HepG2 (cell line): ENCODE measurements at regions not wholly inside any gene's neighbourhood (a gene's known extent, or its start where the extent isn't known, plus 50 kb on each side); places are given as distances from the start of the nearest gene placed in this dataset.

Experiments
- ATAC-seq: fragments of 200-7000 bp; cut with Tn5 transposase; 3 replicates; pipeline ENCODE4 v1.9.1; 2020; ENCODE audit warnings: mild to moderate bottlenecking, moderate library complexity
- BruUV-seq: library from RNA; stranded (reverse); fragments of 400-500 nt; replicated peaks from 2 replicates; lab custom pipeline; 2021; lab: Mats Ljungman, UMichigan
- CTCF ChIA-PET: fragments of 300-600 bp; formaldehyde crosslinking; extraction: SDS; loops from one replicate; lab custom pipeline; 2021; ENCODE audit warnings: low total read pairs, inconsistent platforms, low intra/inter-chr PET ratio; lab: Yijun Ruan, JAX
- POLR2A ChIA-PET: fragments of 350-600 bp; sonication (Branson Sonifier 250); formaldehyde crosslinking; loops from one replicate; lab custom pipeline; 2020; ENCODE audit warnings: antibody characterized with exemption, inconsistent platforms; lab: Yijun Ruan, JAX
- DNase-seq: peaks from one replicate; pipeline ENCODE4 v3.0.0-alpha.2; 2015; ENCODE audit warnings: low spot score
- FAIRE-seq: peaks from 3 replicates; lab custom pipeline; 2011; peaks lifted over from hg19 to GRCh38; lab: Jason Lieb, UNC
- H2AFZ ChIP-seq: one replicate; pipeline ENCODE4 v1.6.1; 2011; ENCODE audit warnings: low read length, inconsistent platforms
- H3K27ac ChIP-seq: fragments of 300-600 bp; 3 replicates; pipeline ENCODE4 v1.8.0; 2011; ENCODE audit warnings: mixed run types, mild to moderate bottlenecking, mixed read lengths, low read length, inconsistent platforms; ENCODE audit not compliant: insufficient read depth; ENCODE audit errors: extremely low read length
- H3K27me3 ChIP-seq, 2 experiments: fragments of 200-600 bp in 1 of 2; 2 replicates in 1 of 2; 3 replicates in 1 of 2; pipeline versions ENCODE4 v1.6.0 to v1.8.0; 2011; ENCODE audit warnings: low read length in 2 of 2, mild to moderate bottlenecking in 2 of 2, moderate library complexity in 2 of 2, inconsistent platforms in 1 of 2; ENCODE audit not compliant: insufficient read depth in 2 of 2, control insufficient read depth in 1 of 2
- H3K36me3 ChIP-seq, 2 experiments: fragments of 200-600 bp in 1 of 2; replicated peaks in 1 of 2; 2 replicates in 1 of 2; 3 replicates in 1 of 2; pipeline versions ENCODE4 v1.5.1 to v1.8.0; 2011; ENCODE audit warnings: low read length in 2 of 2, inconsistent platforms in 1 of 2; ENCODE audit not compliant: insufficient read depth in 2 of 2, control insufficient read depth in 1 of 2
- H3K4me1 ChIP-seq: 2 replicates; pipeline ENCODE4 v1.5.1; 2012; ENCODE audit warnings: low read length, inconsistent platforms; ENCODE audit not compliant: insufficient read depth
- H3K4me2 ChIP-seq: 2 replicates; pipeline ENCODE4 v1.6.0; 2011; ENCODE audit warnings: low read depth, low read length, inconsistent platforms
- H3K4me3 ChIP-seq, 3 experiments: fragments of 200-600 bp in 1 of 3; sonication (generic), shearing (Covaris generic) in 1 of 3; replicated peaks in 1 of 3; 2 replicates each; pipeline ENCODE4 v1.5.1; 2011 to 2016; ENCODE audit warnings: low read length in 3 of 3, inconsistent platforms in 2 of 3, low read depth in 2 of 3, mild to moderate bottlenecking in 2 of 3, control low read depth in 1 of 3, mixed read lengths in 1 of 3; ENCODE audit not compliant: insufficient read depth in 1 of 3
- H3K79me2 ChIP-seq: one replicate; pipeline ENCODE4 v1.6.1; 2011; ENCODE audit warnings: low read length, inconsistent platforms; ENCODE audit not compliant: insufficient read depth
- H3K9ac ChIP-seq: 2 replicates; pipeline ENCODE4 v1.6.0; 2011; ENCODE audit warnings: mild to moderate bottlenecking, low read depth, low read length, inconsistent platforms; ENCODE audit not compliant: insufficient read depth
- H3K9me3 ChIP-seq: 2 replicates; pipeline ENCODE4 v1.5.1; 2012; ENCODE audit warnings: mild to moderate bottlenecking, low read length
- H4K20me1 ChIP-seq: 2 replicates; pipeline ENCODE4 v1.6.0; 2011; ENCODE audit warnings: inconsistent platforms, mild to moderate bottlenecking, low read length, moderate library complexity; ENCODE audit not compliant: insufficient read depth
- CCAR2 ChIP-seq: fragments of 200-400 bp; formaldehyde crosslinking; optimal IDR thresholded peaks from 2 replicates; pipeline ENCODE3; 2018; ENCODE audit warnings: low read depth, mild to moderate bottlenecking, low read length, moderate library complexity
- DMAP1 ChIP-seq: IDR thresholded peaks from 2 replicates; pipeline ENCODE4 v1.6.1; 2016
- ETS1 ChIP-seq: sonication (generic); formaldehyde crosslinking; IDR thresholded peaks from 2 replicates; pipeline ENCODE4 v1.4.0; 2020; ENCODE audit warnings: missing genetic modification reagents
- GTF2F1 ChIP-seq: fragments of 150-350 bp; IDR thresholded peaks from 2 replicates; pipeline ENCODE4 v1.6.1; 2014; ENCODE audit warnings: low read length
- KDM5B ChIP-seq: sonication (generic); formaldehyde crosslinking; IDR thresholded peaks from 2 replicates; pipeline ENCODE4 v1.4.0; 2020; ENCODE audit warnings: missing genetic modification reagents, mild to moderate bottlenecking, borderline replicate concordance
- MTF2 ChIP-seq: sonication (generic); formaldehyde crosslinking; IDR thresholded peaks from 2 replicates; pipeline ENCODE4 v1.5.0; 2020; ENCODE audit warnings: missing genetic modification reagents, borderline replicate concordance
- RFX3 ChIP-seq: IDR thresholded peaks from 2 replicates; pipeline ENCODE4 v1.6.1; 2016; ENCODE audit warnings: missing biosample characterization, missing genetic modification reagents
- SP5 ChIP-seq: IDR thresholded peaks from 2 replicates; pipeline ENCODE4 v1.6.1; 2016; ENCODE audit warnings: low read depth, borderline replicate concordance
- SRSF1 ChIP-seq: fragments of 200-400 bp; formaldehyde crosslinking; optimal IDR thresholded peaks from 2 replicates; pipeline ENCODE3; 2017; ENCODE audit warnings: mild to moderate bottlenecking, low read depth, low read length, moderate library complexity
- ZNF24 ChIP-seq: fragments of 450-650 bp; IDR thresholded peaks from 2 replicates; pipeline ENCODE4 v1.6.1; 2017; ENCODE audit warnings: antibody characterized with exemption, mild to moderate bottlenecking
- ZNF670 ChIP-seq: sonication (generic); formaldehyde crosslinking; IDR thresholded peaks from 2 replicates; pipeline ENCODE4 v1.8.0; 2022; ENCODE audit warnings: mild to moderate bottlenecking, missing genetic modification reagents, borderline replicate concordance
- ZNF687 ChIP-seq: sonication (generic); formaldehyde crosslinking; IDR thresholded peaks from 2 replicates; pipeline ENCODE4 v1.5.1; 2020; ENCODE audit warnings: mild to moderate bottlenecking, missing genetic modification reagents, moderate library complexity
- ZNF782 ChIP-seq: sonication (generic); formaldehyde crosslinking; IDR thresholded peaks from 2 replicates; pipeline ENCODE4 v1.4.0; 2020; ENCODE audit warnings: missing genetic modification reagents, mild to moderate bottlenecking, borderline replicate concordance
- ZNF83 ChIP-seq: sonication (generic); formaldehyde crosslinking; IDR thresholded peaks from 2 replicates; pipeline ENCODE4 v1.4.0; 2020; ENCODE audit warnings: missing genetic modification reagents, mild to moderate bottlenecking, borderline replicate concordance
- ZZZ3 ChIP-seq: sonication (generic); formaldehyde crosslinking; IDR thresholded peaks from 2 replicates; pipeline ENCODE4 v1.4.0; 2020; ENCODE audit warnings: missing genetic modification reagents, mild to moderate bottlenecking, borderline replicate concordance
- WGBS: methylation state at CpG from one replicate; pipeline ENCODE4 v1.1.6; 2017; ENCODE audit warnings: low lambda C conversion rate; 5-methylcytosine and 5-hydroxymethylcytosine counted together
- in situ Hi-C: cut with HindIII; loops from 2 replicates; pipeline ENCODE4 v1.10.0; 2017; ENCODE audit warnings: low pct_unique_long_range_greater_than_20kb; ENCODE audit not compliant: extremely low pct_ligation_motif_present
- intact Hi-C: fragments of 100-400 bp; cut with micrococcal nuclease; formaldehyde crosslinking; loops from one replicate; pipeline ENCODE4 v1.10.0; 2022; ENCODE audit not compliant: unreplicated experiment
- TF ChIP-seq, protein P1 (sequence below): sonication (generic); formaldehyde crosslinking; IDR thresholded peaks from 2 replicates; pipeline ENCODE4 v1.4.0; 2020; ENCODE audit warnings: missing genetic modification reagents
- TF ChIP-seq, protein P2 (sequence below): sonication (generic); formaldehyde crosslinking; IDR thresholded peaks from 2 replicates; pipeline ENCODE4 v1.8.0; 2022; ENCODE audit warnings: missing genetic modification reagents, low read depth, mild to moderate bottlenecking, borderline replicate concordance

- TF ChIP-seq ZNF670 (CRISPR knock-in tag), result no peak
- TF ChIP-seq KDM5B (CRISPR knock-in tag), result no peak
- TF ChIP-seq, protein P1, sequence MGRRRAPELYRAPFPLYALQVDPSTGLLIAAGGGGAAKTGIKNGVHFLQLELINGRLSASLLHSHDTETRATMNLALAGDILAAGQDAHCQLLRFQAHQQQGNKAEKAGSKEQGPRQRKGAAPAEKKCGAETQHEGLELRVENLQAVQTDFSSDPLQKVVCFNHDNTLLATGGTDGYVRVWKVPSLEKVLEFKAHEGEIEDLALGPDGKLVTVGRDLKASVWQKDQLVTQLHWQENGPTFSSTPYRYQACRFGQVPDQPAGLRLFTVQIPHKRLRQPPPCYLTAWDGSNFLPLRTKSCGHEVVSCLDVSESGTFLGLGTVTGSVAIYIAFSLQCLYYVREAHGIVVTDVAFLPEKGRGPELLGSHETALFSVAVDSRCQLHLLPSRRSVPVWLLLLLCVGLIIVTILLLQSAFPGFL (CRISPR knock-in tag), result no peak
- TF ChIP-seq ZZZ3, result no peak
- TF ChIP-seq RFX3 (CRISPR knock-in tag), result no peak
- TF ChIP-seq CCAR2, result no peak
- no peak for TF ChIP-seq ZNF782
- TF ChIP-seq ZNF83, result no peak
- no peak for TF ChIP-seq GTF2F1
- TF ChIP-seq DMAP1 (CRISPR knock-in tag), result no peak
- TF ChIP-seq ZNF24, result no peak
- TF ChIP-seq ETS1 (CRISPR knock-in tag), result no peak
- TF ChIP-seq MTF2 (CRISPR knock-in tag), result no peak
- TF ChIP-seq, protein P2, sequence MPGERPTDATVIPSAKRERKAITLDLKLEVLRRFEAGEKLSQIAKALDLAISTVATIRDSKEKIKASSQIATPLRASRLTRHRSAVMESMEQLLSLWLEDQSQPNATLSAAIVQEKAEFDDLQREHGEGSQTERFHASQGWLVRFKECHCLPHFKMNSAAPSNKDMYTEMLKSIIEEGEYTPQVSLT (CRISPR knock-in tag), result no peak
- TF ChIP-seq SP5 (CRISPR knock-in tag), result no peak
- TF ChIP-seq SRSF1, result no peak
- TF ChIP-seq ZNF687 (CRISPR knock-in tag), result no peak
- no peak for FAIRE-seq
- H3K27me3 ChIP-seq, result peaks cover 0 to 3% of the 10 kb centered on the region in 2 experiments; a peak in 1 of 5 replicates
- H3K4me3 ChIP-seq, result no peak overlapping the region
- no peaks in the 10 kb centered on the region for H3K4me1 ChIP-seq
- no peaks in the 10 kb centered on the region for H3K9me3 ChIP-seq
- no peak overlapping the region for H3K9ac ChIP-seq
- DNase-seq, result no peak
- ChIA-PET CTCF (no interaction called here), POLR2A (no interaction called here)
- 2% methylated on average over 3 of the region's 3 CpGs for WGBS
- no peak overlapping the region for H3K4me2 ChIP-seq
- H3K79me2 ChIP-seq, result no peaks in the 10 kb centered on the region
- no peak for ATAC-seq
- intact Hi-C loops, result no loop called here
- H3K36me3 ChIP-seq, result no peaks in the 10 kb centered on the region
- no peaks in the 10 kb centered on the region for H4K20me1 ChIP-seq
- BruUV-seq, result no TSS peak
- H3K27ac ChIP-seq, result no peak overlapping the region
- H2AFZ ChIP-seq, result no peak overlapping the region
- in situ Hi-C loops, result no loop called here
Observed at GRCh38 chr10:2791774-2792443, 275.4 kb upstream of the PFKP start.
